ENCODE measurements at regions not wholly inside any gene's neighbourhood (a gene's known extent, or its start where the extent isn't known, plus 50 kb on each side); places are given as distances from the start of the nearest gene placed in this dataset.

GRCh38 chr1:30169269-30169668 lies 554.1 kb downstream of the MATN1 start:
- POLR2A ChIA-PET, result no interaction called here
- no peak for DNase-seq (ENCODE audit: low read depth)
- CTCF ChIA-PET, result no interaction called here

GRCh38 chr1:30166174-30166573 lies 557.2 kb downstream of the MATN1 start:
- no peaks in the 10 kb centered on the region for H3K36me3 ChIP-seq (ENCODE audit: control insufficient read depth, insufficient read depth, low read length)
- TF ChIP-seq CTCF (IDR thresholded peaks at IDR 0.05; ENCODE audit: insufficient read depth, low read depth, low read length), result no peak
- H3K27me3 ChIP-seq (ENCODE audit: control insufficient read depth, insufficient read depth, low read length), result peaks cover 2% of the 10 kb centered on the region
- CTCF ChIA-PET, result no interaction called here
- POLR2A ChIA-PET, result no interaction called here
- H3K4me3 ChIP-seq (ENCODE audit: low read depth, low read length), result no peak overlapping the region
- no peak for DNase-seq (ENCODE audit: low read depth)

More at GRCh38 chr1:30169269-30169668, 554.1 kb downstream of the MATN1 start:
- no peaks in the 10 kb centered on the region for H3K36me3 ChIP-seq (ENCODE audit: control insufficient read depth, insufficient read depth, low read length)
- H3K27me3 ChIP-seq (ENCODE audit: control insufficient read depth, insufficient read depth, low read length), result peaks cover 2% of the 10 kb centered on the region
- TF ChIP-seq CTCF (IDR thresholded peaks at IDR 0.05; ENCODE audit: insufficient read depth, low read depth, low read length), result no peak
- H3K4me3 ChIP-seq (ENCODE audit: low read depth, low read length), result no peak overlapping the region

GRCh38 chr1:30165116-30165515 lies 558.3 kb downstream of the MATN1 start:
- no peak for DNase-seq (ENCODE audit: low read depth)
- ChIA-PET CTCF (no interaction called here), POLR2A (no interaction called here)
- Histone ChIP-seq H3K4me3 (ENCODE audit: low read depth, low read length) (no peak overlapping the region), H3K36me3 (ENCODE audit: control insufficient read depth, insufficient read depth, low read length) (no peaks in the 10 kb centered on the region), H3K27me3 (ENCODE audit: control insufficient read depth, insufficient read depth, low read length) (peaks cover 2% of the 10 kb centered on the region)
- no peak for TF ChIP-seq CTCF (IDR thresholded peaks at IDR 0.05; ENCODE audit: insufficient read depth, low read depth, low read length)

GRCh38 chr1:30164693-30165092 lies 558.7 kb downstream of the MATN1 start:
- POLR2A ChIA-PET, result no interaction called here
- peaks cover 2% of the 10 kb centered on the region for H3K27me3 ChIP-seq (ENCODE audit: control insufficient read depth, insufficient read depth, low read length)
- CTCF ChIA-PET, result no interaction called here
- DNase-seq (ENCODE audit: low read depth), result no peak
- H3K36me3 ChIP-seq (ENCODE audit: control insufficient read depth, insufficient read depth, low read length), result no peaks in the 10 kb centered on the region
- H3K4me3 ChIP-seq (ENCODE audit: low read depth, low read length), result no peak overlapping the region
- no peak for TF ChIP-seq CTCF (IDR thresholded peaks at IDR 0.05; ENCODE audit: insufficient read depth, low read depth, low read length)

GRCh38 chr1:30162565-30162964 lies 560.8 kb downstream of the MATN1 start:
- ChIA-PET POLR2A (no interaction called here), CTCF (no interaction called here)
- H3K36me3 ChIP-seq (ENCODE audit: control insufficient read depth, insufficient read depth, low read length), result no peaks in the 10 kb centered on the region
- H3K4me3 ChIP-seq (ENCODE audit: low read depth, low read length), result no peak overlapping the region
- H3K27me3 ChIP-seq (ENCODE audit: control insufficient read depth, insufficient read depth, low read length), result peaks cover 2% of the 10 kb centered on the region
- no peak for DNase-seq (ENCODE audit: low read depth)
- TF ChIP-seq CTCF (IDR thresholded peaks at IDR 0.05; ENCODE audit: insufficient read depth, low read depth, low read length), result no peak

All from BJ (cell line).